GM12865 (cell line): ENCODE measurements at regions not wholly inside any gene's neighbourhood (a gene's known extent, or its start where the extent isn't known, plus 50 kb on each side); places are given as distances from the start of the nearest gene placed in this dataset.

Experiments used
- DNase-seq: peaks from one replicate; pipeline ENCODE4 v3.0.0; 2010; ENCODE audit warnings: low read depth
- H3K4me3 ChIP-seq: 2 replicates; pipeline ENCODE4 v1.5.1; 2011; ENCODE audit warnings: mild to moderate bottlenecking, low read depth, low read length, control low read depth
- CTCF ChIP-seq: IDR thresholded peaks from 2 replicates; pipeline ENCODE4 v1.5.1; 2011; ENCODE audit warnings: low read length, control low read depth, low read depth, inconsistent platforms; ENCODE audit not compliant: insufficient read depth; ENCODE audit errors: missing control alignments

- no peak overlapping the region for H3K4me3 ChIP-seq
- no peak for TF ChIP-seq CTCF
- DNase-seq: no peak
Measured at GRCh38 chr5:173514661-173515060, 101.8 kb downstream of the BOD1 start.

- no peak for DNase-seq
- no peak for TF ChIP-seq CTCF
Measured at GRCh38 chr5:173513521-173513991, 102.9 kb downstream of the BOD1 start.

GRCh38 chr5:173512637-173513435, 103.6 kb downstream of the BOD1 start:
- TF ChIP-seq CTCF: no peak
- H3K4me3 ChIP-seq: no peak overlapping the region
- DNase-seq: peak; percentile 62

More at GRCh38 chr5:173513521-173513991, 102.9 kb downstream of the BOD1 start:
- no peak overlapping the region for H3K4me3 ChIP-seq

- TF ChIP-seq CTCF: no peak
Measured at GRCh38 chr5:173509060-173509459, 107.4 kb downstream of the BOD1 start.

GRCh38 chr5:173507171-173507570, 109.3 kb downstream of the BOD1 start:
- no peak for DNase-seq
- H3K4me3 ChIP-seq: no peak overlapping the region
- TF ChIP-seq CTCF: no peak

More at GRCh38 chr5:173509060-173509459, 107.4 kb downstream of the BOD1 start:
- H3K4me3 ChIP-seq: no peak overlapping the region
- DNase-seq: no peak

GRCh38 chr5:173505634-173506033, 110.8 kb downstream of the BOD1 start:
- TF ChIP-seq CTCF: no peak
- H3K4me3 ChIP-seq: no peak overlapping the region
- no peak for DNase-seq
